GM23338 (cell line): ENCODE measurements at regions not wholly inside any gene's neighbourhood (a gene's known extent, or its start where the extent isn't known, plus 50 kb on each side); places are given as distances from the start of the nearest gene placed in this dataset.

ENCODE experiments used
- ATAC-seq: fragments of 200-7000 bp; cut with Tn5 transposase; 3 replicates; pipeline ENCODE4 v1.9.1; 2020
- DNase-seq: peaks from one replicate; pipeline ENCODE4 v3.0.0-alpha.2; 2015; ENCODE audit warnings: low spot score
- H2AFZ ChIP-seq: fragments of 200-600 bp; sonication (generic); 2 replicates; pipeline ENCODE4 v1.8.0; 2016; ENCODE audit warnings: antibody characterized with exemption, mild to moderate bottlenecking, moderate library complexity
- H3F3A ChIP-seq: fragments of 200-600 bp; sonication (generic); replicated peaks from 2 replicates; pipeline ENCODE4 v1.8.0; 2017; ENCODE audit warnings: antibody characterized with exemption, mixed run types, low read depth
- H3K27ac ChIP-seq: fragments of 200-600 bp; sonication (generic); 2 replicates; pipeline ENCODE4 v1.6.1; 2016; ENCODE audit warnings: low read depth
- H3K27me3 ChIP-seq: fragments of 200-600 bp; sonication (generic); 2 replicates; pipeline ENCODE4 v1.8.0; 2016; ENCODE audit warnings: mild to moderate bottlenecking, mixed run types, moderate library complexity; ENCODE audit not compliant: insufficient read depth
- H3K36me3 ChIP-seq: fragments of 200-600 bp; sonication (generic); 2 replicates; pipeline ENCODE4 v1.8.0; 2016; ENCODE audit warnings: mild to moderate bottlenecking; ENCODE audit not compliant: insufficient read depth
- H3K4me1 ChIP-seq: fragments of 200-600 bp; sonication (generic); 2 replicates; pipeline ENCODE4 v1.8.0; 2016; ENCODE audit warnings: mild to moderate bottlenecking, moderate library complexity; ENCODE audit not compliant: insufficient read depth
- H3K4me2 ChIP-seq: fragments of 200-600 bp; sonication (generic); 2 replicates; pipeline ENCODE4 v1.7.1; 2017; ENCODE audit warnings: mixed run types
- H3K4me3 ChIP-seq: fragments of 200-600 bp; sonication (generic); 2 replicates; pipeline ENCODE4 v1.6.1; 2016; ENCODE audit warnings: mixed run types
- H3K79me2 ChIP-seq: fragments of 200-600 bp; sonication (generic); replicated peaks from 2 replicates; pipeline ENCODE4 v1.8.0; 2017; ENCODE audit warnings: mild to moderate bottlenecking; ENCODE audit not compliant: insufficient read depth
- H3K9me2 ChIP-seq: fragments of 200-600 bp; sonication (generic); 2 replicates; pipeline ENCODE4 v1.8.0; 2017; ENCODE audit not compliant: insufficient read depth
- H4K20me1 ChIP-seq: fragments of 200-600 bp; sonication (generic); replicated peaks from 2 replicates; pipeline ENCODE4 v1.8.0; 2017; ENCODE audit warnings: mild to moderate bottlenecking; ENCODE audit not compliant: insufficient read depth
- H3K27ac Mint-ChIP-seq: 2 replicates; pipeline ENCODE4 v1.8.0; 2020; ENCODE audit warnings: inconsistent platforms, mild to moderate bottlenecking, moderate library complexity, mixed read lengths
- H3K27me3 Mint-ChIP-seq: 3 replicates; pipeline ENCODE4 v1.8.0; 2022; ENCODE audit warnings: low read depth, mild to moderate bottlenecking, moderate library complexity, mixed read lengths, inconsistent platforms; ENCODE audit not compliant: insufficient read depth, poor library complexity
- H3K36me3 Mint-ChIP-seq: 3 replicates; pipeline ENCODE4 v1.8.0; 2021; ENCODE audit warnings: low read depth, mild to moderate bottlenecking, inconsistent platforms, moderate library complexity, mixed read lengths
- H3K4me1 Mint-ChIP-seq: 3 replicates; pipeline ENCODE4 v1.8.0; 2020; ENCODE audit warnings: mild to moderate bottlenecking, inconsistent platforms, mixed read lengths
- H3K4me3 Mint-ChIP-seq: 3 replicates; pipeline ENCODE4 v1.8.0; 2021; ENCODE audit warnings: moderate library complexity, mild to moderate bottlenecking, inconsistent platforms, mixed read lengths
- H3K9me3 Mint-ChIP-seq: 3 replicates; pipeline ENCODE4 v1.8.0; 2020; ENCODE audit warnings: moderate library complexity, mild to moderate bottlenecking, inconsistent platforms, mixed read lengths
- CREB1 ChIP-seq: fragments of 250-450 bp; sonication (Bioruptor Pico); IDR thresholded peaks from 2 replicates; pipeline ENCODE4 v1.5.0; 2020; ENCODE audit warnings: low read depth, mild to moderate bottlenecking, moderate library complexity
- CTCF ChIP-seq, 2 experiments: fragments of 200-600 bp in 1 of 2; sonication (generic) in 1 of 2; conservative IDR thresholded peaks; 2 replicates each; pipeline versions ENCODE4 v1.5.1 to v1.6.1; 2016 to 2017; ENCODE audit warnings: antibody characterized with exemption in 2 of 2, low read depth in 2 of 2, mild to moderate bottlenecking in 2 of 2, moderate library complexity in 1 of 2
- ETS1 ChIP-seq: IDR thresholded peaks from 2 replicates; pipeline ENCODE4 v1.6.1; 2016; ENCODE audit warnings: antibody characterized with exemption
- EZH2 ChIP-seq: fragments of 200-600 bp; sonication (generic); IDR thresholded peaks from one replicate; pipeline ENCODE4 v1.8.0; 2017; ENCODE audit warnings: antibody characterized with exemption, mild to moderate bottlenecking, low read depth; ENCODE audit not compliant: unreplicated experiment
- EZH2phosphoT487 ChIP-seq: fragments of 200-600 bp; sonication (generic); IDR thresholded peaks from one replicate; pipeline ENCODE4 v1.8.1; 2018; ENCODE audit warnings: antibody characterized with exemption; ENCODE audit not compliant: unreplicated experiment
- JUNB ChIP-seq: IDR thresholded peaks from one replicate; pipeline ENCODE4 v1.6.1; 2016; ENCODE audit warnings: antibody characterized with exemption; ENCODE audit not compliant: unreplicated experiment
- NANOG ChIP-seq: IDR thresholded peaks from 2 replicates; pipeline ENCODE4 v1.6.1; 2016; ENCODE audit warnings: antibody characterized with exemption, borderline replicate concordance
- POLR2AphosphoS5 ChIP-seq: IDR thresholded peaks from 2 replicates; pipeline ENCODE4 v1.6.1; 2016; ENCODE audit warnings: antibody characterized with exemption, low read depth
- REST ChIP-seq: IDR thresholded peaks from one replicate; pipeline ENCODE4 v1.6.1; 2018; ENCODE audit warnings: antibody characterized with exemption; ENCODE audit not compliant: unreplicated experiment
- STAT1 ChIP-seq: IDR thresholded peaks from one replicate; pipeline ENCODE4 v1.6.1; 2016; ENCODE audit warnings: antibody characterized with exemption; ENCODE audit not compliant: unreplicated experiment
- ZNF331 ChIP-seq: fragments of 250-450 bp; sonication (Bioruptor Pico); IDR thresholded peaks from 2 replicates; pipeline ENCODE4 v1.5.0; 2020; ENCODE audit warnings: low read depth, mild to moderate bottlenecking, moderate library complexity
- ZNF462 ChIP-seq: fragments of 250-450 bp; sonication (Bioruptor Pico); IDR thresholded peaks from 2 replicates; pipeline ENCODE4 v1.5.0; 2020; ENCODE audit warnings: mild to moderate bottlenecking, moderate library complexity

GRCh38 chr9:84478996-84479395 is 138.4 kb upstream of the SLC28A3 start:
- no peak overlapping the region for H3K4me3 ChIP-seq
- H3K4me1 ChIP-seq = no peaks in the 10 kb centered on the region
- no peaks in the 10 kb centered on the region for H4K20me1 ChIP-seq
- peaks cover 3% of the 10 kb centered on the region for H3K27me3 Mint-ChIP-seq
- H3K4me1 Mint-ChIP-seq = peaks cover 4% of the 10 kb centered on the region; the same call in 2 of the 3 replicates
- no peak overlapping the region for H2AFZ ChIP-seq
- DNase-seq = no peak
- no peak overlapping the region for H3K4me3 Mint-ChIP-seq
- peaks cover 3% of the 10 kb centered on the region; the same call in 1 of the 3 replicates for H3K9me3 Mint-ChIP-seq
- no peak for ATAC-seq
- no peaks in the 10 kb centered on the region for H3K79me2 ChIP-seq
- H3K27ac ChIP-seq = no peak overlapping the region
- no peaks in the 10 kb centered on the region for H3K36me3 ChIP-seq
- H3K27ac Mint-ChIP-seq = no peak overlapping the region
- no peaks in the 10 kb centered on the region for H3K36me3 Mint-ChIP-seq
- 0 out of 2 replicates have a peak, but pooled peaks cover 3% of the 10 kb centered on the region for H3K9me2 ChIP-seq
- H3F3A ChIP-seq = no peaks in the 10 kb centered on the region
- no peaks in the 10 kb centered on the region for H3K27me3 ChIP-seq
- TF ChIP-seq ZNF462 (CRISPR knock-in tag) (no peak), ETS1 (no peak), STAT1 (no peak), CTCF (conservative IDR thresholded peaks at IDR 0.05; ENCODE audit: low read depth in 2 of 2) (no peak), ZNF331 (CRISPR knock-in tag) (no peak), EZH2 (no peak), CREB1 (no peak), REST (no peak), JUNB (no peak), NANOG (no peak), EZH2phosphoT487 (no peak), POLR2AphosphoS5 (no peak)
- H3K4me2 ChIP-seq = no peak overlapping the region
